H1 (cell line): ENCODE measurements at regions not wholly inside any gene's neighbourhood (a gene's known extent, or its start where the extent isn't known, plus 50 kb on each side); places are given as distances from the start of the nearest gene placed in this dataset.
"Not testable (repeated sequence)": the region's sequence is repeated elsewhere in the genome, so short reads cannot be mapped to it uniquely, and the experiment has no call there.

Experiments
- CTCF ChIA-PET: fragments of 300-600 bp; sonication (Branson Sonifier 250); formaldehyde crosslinking; loops from one replicate; lab custom pipeline; 2021; ENCODE audit not compliant: partially characterized antibody; lab: Charles Lee
- POLR2A ChIA-PET: fragments of 300-600 bp; sonication (Branson Sonifier 250); formaldehyde crosslinking; loops from one replicate; lab custom pipeline; 2021; ENCODE audit warnings: inconsistent platforms; ENCODE audit not compliant: partially characterized antibody; lab: Charles Lee
- DNase-seq, 2 experiments: peaks; one replicate each; pipeline versions ENCODE4 v3.0.0 to v3.0.0-alpha.2; 2010 to 2022; ENCODE audit warnings: low spot score in 2 of 2, low read depth in 1 of 2, mixed read lengths in 1 of 2
- FAIRE-seq: peaks from 2 replicates; lab custom pipeline; 2011; peaks lifted over from hg19 to GRCh38; lab: Jason Lieb, UNC
- H2AFZ ChIP-seq: 2 replicates; pipeline ENCODE4 v1.8.1; 2012; ENCODE audit warnings: low read length, inconsistent platforms
- H2AK5ac ChIP-seq: 2 replicates; pipeline ENCODE4 v1.6.1; 2013; ENCODE audit warnings: low read depth, low read length
- H2BK120ac ChIP-seq: replicated peaks from 2 replicates; pipeline ENCODE3; 2013; ENCODE audit warnings: low read depth, low read length, inconsistent platforms
- H2BK12ac ChIP-seq: 2 replicates; pipeline ENCODE4 v1.6.1; 2013; ENCODE audit warnings: low read depth, low read length
- H2BK15ac ChIP-seq: 2 replicates; pipeline ENCODE4 v1.6.1; 2013; ENCODE audit warnings: low read length
- H2BK20ac ChIP-seq: 2 replicates; pipeline ENCODE4 v1.6.1; 2013; ENCODE audit warnings: low read length
- H2BK5ac ChIP-seq: 2 replicates; pipeline ENCODE4 v1.6.1; 2013; ENCODE audit warnings: low read depth, low read length
- H3K14ac ChIP-seq: 2 replicates; pipeline ENCODE4 v1.6.1; 2013; ENCODE audit warnings: inconsistent platforms; ENCODE audit not compliant: insufficient read length
- H3K18ac ChIP-seq: 2 replicates; pipeline ENCODE4 v1.6.1; 2013; ENCODE audit warnings: low read length; ENCODE audit errors: extremely low read depth
- H3K23ac ChIP-seq: 2 replicates; pipeline ENCODE4 v1.6.1; 2013; ENCODE audit warnings: inconsistent platforms; ENCODE audit not compliant: insufficient read length
- H3K23me2 ChIP-seq: 2 replicates; pipeline ENCODE4 v1.6.1; 2013; ENCODE audit warnings: low read depth, low read length
- H3K27ac ChIP-seq: 2 replicates; pipeline ENCODE4 v1.6.1; 2011; ENCODE audit warnings: low read depth, low read length, inconsistent platforms
- H3K27me3 ChIP-seq, 4 experiments: replicated peaks in 1 of 4; 1 replicate in 1 of 4; 2 replicates in 3 of 4; pipeline versions ENCODE4 v1.6.1 to v1.8.1; 2011 to 2013; ENCODE audit warnings: low read length in 3 of 4, mild to moderate bottlenecking in 3 of 4, inconsistent platforms in 2 of 4, mixed read lengths in 2 of 4, moderate library complexity in 1 of 4; ENCODE audit not compliant: control insufficient read depth in 3 of 4, insufficient read depth in 3 of 4; ENCODE audit errors: extremely low read depth in 1 of 4
- H3K36me3 ChIP-seq, 4 experiments: 2 replicates each; pipeline versions ENCODE4 v1.6.1 to v1.8.1; 2011 to 2013; ENCODE audit warnings: mild to moderate bottlenecking in 4 of 4, low read length in 3 of 4, moderate library complexity in 2 of 4, control low read depth in 1 of 4, inconsistent platforms in 1 of 4; ENCODE audit not compliant: insufficient read depth in 4 of 4, control insufficient read depth in 2 of 4
- H3K4ac ChIP-seq: replicated peaks from 2 replicates; pipeline ENCODE3; 2013; ENCODE audit warnings: low read length, low read depth, mixed read lengths, inconsistent platforms; ENCODE audit not compliant: insufficient read length
- H3K4me1 ChIP-seq, 4 experiments: replicated peaks in 1 of 4; 1 replicate in 1 of 4; 2 replicates in 3 of 4; pipeline versions ENCODE4 v1.6.1 to v1.8.1; 2011 to 2013; ENCODE audit warnings: low read length in 3 of 4, inconsistent platforms in 2 of 4, mixed read lengths in 1 of 4; ENCODE audit not compliant: insufficient read depth in 4 of 4, control insufficient read depth in 3 of 4
- H3K4me2 ChIP-seq, 2 experiments: 2 replicates each; pipeline versions ENCODE4 v1.6.1 to v1.8.1; 2011 to 2013; ENCODE audit warnings: low read depth in 2 of 2, low read length in 2 of 2, control low read depth in 1 of 2, inconsistent platforms in 1 of 2, mild to moderate bottlenecking in 1 of 2; ENCODE audit not compliant: insufficient read depth in 1 of 2
- H3K4me3 ChIP-seq, 4 experiments: fragments of 200-600, 300-600 bp in 1 of 4; sonication (generic), shearing (Covaris generic), sonication (Bioruptor Twin) in 1 of 4; 2 replicates each; pipeline versions ENCODE4 v1.5.1 to v1.8.1; 2011 to 2016; ENCODE audit warnings: low read length in 4 of 4, low read depth in 3 of 4, control low read depth in 2 of 4, inconsistent platforms in 2 of 4, mild to moderate bottlenecking in 2 of 4, mixed read lengths in 1 of 4, moderate library complexity in 1 of 4; ENCODE audit not compliant: insufficient read depth in 2 of 4; ENCODE audit errors: extremely low read depth in 1 of 4
- H3K56ac ChIP-seq: replicated peaks from 2 replicates; pipeline ENCODE3; 2013; ENCODE audit warnings: low read depth, mild to moderate bottlenecking, mixed read lengths, low read length, inconsistent platforms; ENCODE audit not compliant: insufficient read length
- H3K79me1 ChIP-seq: 2 replicates; pipeline ENCODE4 v1.6.1; 2013; ENCODE audit warnings: low read depth, low read length, control low read depth
- H3K79me2 ChIP-seq, 2 experiments: 2 replicates each; pipeline versions ENCODE4 v1.6.1 to v1.8.1; 2012 to 2013; ENCODE audit warnings: low read length in 2 of 2, mild to moderate bottlenecking in 2 of 2, inconsistent platforms in 1 of 2; ENCODE audit not compliant: insufficient read depth in 2 of 2, control insufficient read depth in 1 of 2
- H3K9ac ChIP-seq, 4 experiments: replicated peaks in 1 of 4; 1 replicate in 1 of 4; 2 replicates in 3 of 4; pipeline versions ENCODE4 v1.6.1 to v1.8.1; 2011 to 2013; ENCODE audit warnings: low read depth in 3 of 4, low read length in 3 of 4, control low read depth in 2 of 4, mild to moderate bottlenecking in 2 of 4, moderate library complexity in 2 of 4, inconsistent platforms in 1 of 4; ENCODE audit errors: extremely low read depth in 1 of 4
- H3K9me3 ChIP-seq, 2 experiments: 2 replicates each; pipeline versions ENCODE4 v1.6.1 to v1.8.1; 2012 to 2013; ENCODE audit warnings: mild to moderate bottlenecking in 2 of 2, moderate library complexity in 2 of 2, control low read depth in 1 of 2, inconsistent platforms in 1 of 2, low read depth in 1 of 2, low read length in 1 of 2, mixed read lengths in 1 of 2; ENCODE audit not compliant: insufficient read depth in 2 of 2
- H4K20me1 ChIP-seq, 2 experiments: replicated peaks in 1 of 2; 2 replicates each; pipeline versions ENCODE3 to v1.8.1; 2011 to 2013; ENCODE audit warnings: inconsistent platforms in 2 of 2, low read length in 2 of 2, mild to moderate bottlenecking in 1 of 2; ENCODE audit not compliant: insufficient read depth in 2 of 2, control insufficient read depth in 1 of 2
- H4K5ac ChIP-seq: 2 replicates; pipeline ENCODE4 v1.6.1; 2013; ENCODE audit warnings: low read length, low read depth, mixed read lengths, inconsistent platforms; ENCODE audit not compliant: insufficient read length
- H4K8ac ChIP-seq: 2 replicates; pipeline ENCODE4 v1.8.0; 2013; ENCODE audit warnings: mild to moderate bottlenecking, moderate library complexity, low read length, inconsistent platforms; ENCODE audit not compliant: insufficient read depth; ENCODE audit errors: extremely low read depth
- H4K91ac ChIP-seq: replicated peaks from 2 replicates; pipeline ENCODE3; 2013; ENCODE audit warnings: low read length, mixed read lengths, inconsistent platforms; ENCODE audit not compliant: insufficient read length
- WGBS, 2 experiments: shearing (Covaris generic) in 1 of 2; methylation state at CpG; one replicate each; pipeline versions ENCODE4 v1.1.6 to v1.1.7; 2013 to 2015; ENCODE audit warnings: low lambda C conversion rate in 2 of 2, mixed read lengths in 2 of 2, inconsistent platforms in 1 of 2, low coverage in 1 of 2, missing lambda C conversion rate in 1 of 2; ENCODE audit not compliant: insufficient replicate concordance in 2 of 2, insufficient coverage in 1 of 2, insufficient read length in 1 of 2; ENCODE audit errors: extremely low coverage in 1 of 2, missing lambda C conversion rate in 1 of 2; 5-methylcytosine and 5-hydroxymethylcytosine counted together

GRCh38 chr6:86146751-86147150 is 504.1 kb upstream of the SYNCRIP start:
- H2BK12ac ChIP-seq, H3K4me2 ChIP-seq, H3K79me1 ChIP-seq, H3K4me3 ChIP-seq, H4K5ac ChIP-seq, H2BK20ac ChIP-seq, H2AK5ac ChIP-seq, H3K56ac ChIP-seq, H2BK15ac ChIP-seq, H3K27me3 ChIP-seq, H3K9me3 ChIP-seq, H3K27ac ChIP-seq, FAIRE-seq, H3K14ac ChIP-seq, H3K4me1 ChIP-seq, H2AFZ ChIP-seq, H3K23me2 ChIP-seq, H4K8ac ChIP-seq, H3K79me2 ChIP-seq, H4K91ac ChIP-seq, POLR2A ChIA-PET, H3K36me3 ChIP-seq, H4K20me1 ChIP-seq, H3K18ac ChIP-seq, H2BK5ac ChIP-seq, H3K9ac ChIP-seq, DNase-seq, H3K23ac ChIP-seq, H2BK120ac ChIP-seq, H3K4ac ChIP-seq: not testable (repeated sequence)
- 91% methylated on average over 3 of the region's 3 CpGs; no CpG with 5 or more reads in 1 of the 2 experiments for WGBS, 2 experiments
- CTCF ChIA-PET = interaction anchor here (4.4 kb wide), 1 partner anchor 224 kb away, joined by 20 read pairs; no protein-coding TSS in a partner anchor
